Testis (tissue), 2 donors: ENCODE measurements at regions not wholly inside any gene's neighbourhood (a gene's known extent, or its start where the extent isn't known, plus 50 kb on each side); places are given as distances from the start of the nearest gene placed in this dataset.

Experiments
- CTCF ChIP-seq, 3 experiments: fragments of 450-650 bp in 2 of 3; fragments of 200-600 bp in 1 of 3; sonication (generic) in 1 of 3; IDR thresholded peaks; one replicate each; pipeline ENCODE4 v1.5.1; 2016 to 2019; ENCODE audit warnings: antibody characterized with exemption in 3 of 3, mild to moderate bottlenecking in 2 of 3, moderate library complexity in 1 of 3
- POLR2A ChIP-seq: fragments of 450-650 bp; IDR thresholded peaks from one replicate; pipeline ENCODE4 v1.6.1; 2017; ENCODE audit warnings: antibody characterized with exemption, mild to moderate bottlenecking, moderate library complexity

- TF ChIP-seq CTCF (IDR thresholded peaks at IDR 0.05) (no peak), POLR2A (no peak)
Measured at GRCh38 chr12:90120627-90121026, 412.0 kb upstream of the ATP2B1 start.
